GM23248 (cell line): ENCODE measurements at regions not wholly inside any gene's neighbourhood (a gene's known extent, or its start where the extent isn't known, plus 50 kb on each side); places are given as distances from the start of the nearest gene placed in this dataset.

ENCODE experiments used
- DNase-seq: peaks from one replicate; pipeline ENCODE4 v3.0.0-alpha.2; 2015
- H2AFZ ChIP-seq: fragments of 200-600 bp; sonication (generic); 2 replicates; pipeline ENCODE4 v1.6.1; 2016; ENCODE audit warnings: antibody characterized with exemption
- H3F3A ChIP-seq: fragments of 200-600 bp; sonication (generic); 2 replicates; pipeline ENCODE4 v1.6.1; 2016; ENCODE audit warnings: mild to moderate bottlenecking, antibody characterized with exemption, mixed run types; ENCODE audit not compliant: insufficient read depth
- H3K27ac ChIP-seq: fragments of 200-600 bp; sonication (generic); 2 replicates; pipeline ENCODE4 v1.5.1; 2016; ENCODE audit warnings: mild to moderate bottlenecking
- H3K27me3 ChIP-seq: fragments of 200-600 bp; sonication (generic); replicated peaks from 2 replicates; pipeline ENCODE4 v1.6.1; 2016; ENCODE audit warnings: mild to moderate bottlenecking; ENCODE audit not compliant: insufficient read depth
- H3K36me3 ChIP-seq: fragments of 200-600 bp; sonication (generic); 2 replicates; pipeline ENCODE4 v1.6.1; 2016; ENCODE audit warnings: low read depth, mild to moderate bottlenecking
- H3K4me1 ChIP-seq: fragments of 200-600 bp; sonication (generic); 2 replicates; pipeline ENCODE4 v1.6.1; 2016; ENCODE audit warnings: mild to moderate bottlenecking; ENCODE audit not compliant: insufficient read depth
- H3K4me2 ChIP-seq: fragments of 200-600 bp; sonication (generic); one replicate; pipeline ENCODE4 v1.6.1; 2016; ENCODE audit warnings: mild to moderate bottlenecking; ENCODE audit not compliant: unreplicated experiment
- H3K4me3 ChIP-seq: fragments of 200-600 bp; sonication (generic); 2 replicates; pipeline ENCODE4 v1.5.1; 2016; ENCODE audit warnings: mild to moderate bottlenecking
- H3K79me2 ChIP-seq: fragments of 200-600 bp; sonication (generic); 2 replicates; pipeline ENCODE4 v1.6.1; 2016; ENCODE audit warnings: mild to moderate bottlenecking; ENCODE audit not compliant: insufficient read depth
- H3K9ac ChIP-seq: fragments of 200-600 bp; sonication (generic); 2 replicates; pipeline ENCODE4 v1.6.1; 2016; ENCODE audit warnings: mild to moderate bottlenecking
- H3K9me2 ChIP-seq: fragments of 200-600 bp; sonication (generic); 2 replicates; pipeline ENCODE4 v1.6.1; 2016; ENCODE audit warnings: mixed run types, mild to moderate bottlenecking, moderate library complexity; ENCODE audit not compliant: insufficient read depth
- H3K9me3 ChIP-seq: fragments of 200-600 bp; sonication (generic); one replicate; pipeline ENCODE4 v1.6.1; 2017; ENCODE audit warnings: low read depth
- H4K20me1 ChIP-seq: fragments of 200-600 bp; sonication (generic); 2 replicates; pipeline ENCODE4 v1.6.0; 2016; ENCODE audit not compliant: insufficient read depth
- EZH2 ChIP-seq: fragments of 200-600 bp; sonication (generic); IDR thresholded peaks from 2 replicates; pipeline ENCODE4 v1.6.1; 2018; ENCODE audit warnings: antibody characterized with exemption, mild to moderate bottlenecking; ENCODE audit not compliant: insufficient read depth, poor library complexity, severe bottlenecking
- EZH2phosphoT487 ChIP-seq: fragments of 200-600 bp; sonication (generic); IDR thresholded peaks from 2 replicates; pipeline ENCODE4 v1.6.1; 2018; ENCODE audit warnings: antibody characterized with exemption, moderate library complexity, mild to moderate bottlenecking, low read depth; ENCODE audit not compliant: insufficient read depth
- WGBS, 2 experiments: methylation state at CpG; one replicate each; pipeline ENCODE4 v1.1.6; 2015 to 2017; ENCODE audit warnings: low lambda C conversion rate in 2 of 2, low coverage in 1 of 2; ENCODE audit errors: missing lambda C conversion rate in 2 of 2; 5-methylcytosine and 5-hydroxymethylcytosine counted together
- in situ Hi-C: fragments of 300-500 bp; cut with MboI; formaldehyde crosslinking; loops from 2 replicates; pipeline ENCODE4 v1.15.0; 2020

GRCh38 chr4:18568600-18568999, 547.0 kb upstream of the LCORL start:
- Histone ChIP-seq H3K9me3 (no peaks in the 10 kb centered on the region), H3K4me3 (no peak overlapping the region), H3K4me1 (no peaks in the 10 kb centered on the region), H3K79me2 (no peaks in the 10 kb centered on the region), H3K4me2 (no peak overlapping the region), H4K20me1 (no peaks in the 10 kb centered on the region), H3K9me2 (no peaks in the 10 kb centered on the region), H3K9ac (no peak overlapping the region), H3K36me3 (no peaks in the 10 kb centered on the region), H3K27ac (no peak overlapping the region), H2AFZ (no peak overlapping the region), H3K27me3 (no peaks in the 10 kb centered on the region), H3F3A (no peaks in the 10 kb centered on the region)
- in situ Hi-C loops, result no loop called here
- DNase-seq, result no peak
- no peak for TF ChIP-seq EZH2
- TF ChIP-seq EZH2phosphoT487, result no peak
- 12 to 21% methylated on average over 2 of the region's 2 CpGs for WGBS, 2 experiments

DNA sequence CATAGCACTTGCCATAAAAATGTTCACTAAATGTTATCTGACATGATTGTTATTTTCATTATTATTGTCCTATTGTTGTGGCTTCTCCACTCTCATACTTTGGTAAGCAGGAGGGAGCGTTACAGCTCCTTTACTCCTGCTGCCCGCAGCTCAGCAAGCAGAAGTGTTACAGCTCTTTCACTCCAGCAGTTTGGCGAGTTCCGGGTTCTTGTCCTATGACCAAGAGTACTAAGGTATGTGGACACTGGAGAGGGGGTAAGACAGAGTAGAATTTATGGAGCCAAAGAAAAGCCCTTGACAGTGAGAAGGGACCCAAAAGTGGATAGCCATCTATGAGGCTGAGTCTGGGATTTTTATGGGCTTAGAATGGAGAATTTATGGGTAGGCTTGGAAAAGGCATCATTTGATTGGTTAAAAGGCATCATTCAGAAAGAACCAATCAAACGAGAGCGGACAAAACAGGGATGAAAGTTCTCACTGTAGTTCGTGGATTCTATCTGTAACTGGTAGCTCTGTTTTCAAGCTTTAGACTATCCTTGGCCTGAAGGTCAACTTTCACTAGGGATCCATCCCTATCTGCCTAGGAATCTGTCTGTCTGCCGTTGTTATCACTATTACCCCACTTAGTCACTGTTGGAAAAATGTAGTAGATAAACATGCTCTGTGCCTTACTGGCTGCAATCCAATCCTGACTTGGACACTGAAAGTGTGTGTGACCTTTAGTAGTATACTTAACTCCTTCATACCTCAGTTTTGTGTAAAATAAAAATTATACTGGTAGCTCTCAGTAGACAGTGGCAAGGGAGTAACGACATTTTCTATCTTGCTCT, 545.6 kb upstream of the LCORL start:
- Histone ChIP-seq H3K9me2 (no peaks in the 10 kb centered on the region), H3K4me1 (no peaks in the 10 kb centered on the region), H3K4me2 (no peak overlapping the region), H2AFZ (no peak overlapping the region), H3K9me3 (no peaks in the 10 kb centered on the region), H3K4me3 (no peak overlapping the region), H3K27me3 (no peaks in the 10 kb centered on the region), H4K20me1 (no peaks in the 10 kb centered on the region), H3K9ac (no peak overlapping the region), H3K36me3 (no peaks in the 10 kb centered on the region), H3F3A (no peaks in the 10 kb centered on the region), H3K79me2 (no peaks in the 10 kb centered on the region), H3K27ac (no peak overlapping the region)
- DNase-seq, result no peak
- in situ Hi-C loops, result no loop called here
- WGBS, 2 experiments, result 28 to 34% methylated on average over 9 of the region's 9 CpGs
- TF ChIP-seq EZH2, result no peak

DNA sequence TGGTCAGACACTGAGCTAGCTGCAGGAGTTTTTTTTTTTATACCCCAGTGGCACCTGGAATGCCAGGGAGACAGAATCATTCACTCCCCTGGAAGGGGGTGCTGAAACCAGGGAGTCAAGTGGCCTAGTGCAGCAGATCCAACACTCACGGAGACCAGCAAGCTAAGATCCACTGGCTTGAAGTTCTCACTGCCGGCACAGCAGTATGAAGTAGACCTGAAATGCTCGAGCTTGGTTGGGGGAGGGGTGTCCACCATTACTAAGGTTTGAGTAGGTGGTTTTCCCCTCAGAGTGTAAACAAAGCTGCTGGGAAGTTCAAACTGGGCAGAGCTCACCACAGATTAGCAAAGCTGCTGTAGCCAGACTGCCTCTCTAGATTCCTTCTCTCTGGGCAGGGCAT, 537.9 kb upstream of the LCORL start:
- H3K36me3 ChIP-seq, result no peaks in the 10 kb centered on the region
- no peaks in the 10 kb centered on the region for H3K27me3 ChIP-seq
- H3K79me2 ChIP-seq, result no peaks in the 10 kb centered on the region
- no peak overlapping the region for H2AFZ ChIP-seq
- H3K9me2 ChIP-seq, result no peaks in the 10 kb centered on the region
- WGBS, 2 experiments, result 31 to 34% methylated on average over 3 of the region's 3 CpGs
- H4K20me1 ChIP-seq, result no peaks in the 10 kb centered on the region
- no peaks in the 10 kb centered on the region for H3F3A ChIP-seq
- H3K4me1 ChIP-seq, result no peaks in the 10 kb centered on the region
- H3K27ac ChIP-seq, result no peak overlapping the region
- no peak overlapping the region for H3K4me2 ChIP-seq
- in situ Hi-C loops, result no loop called here
- no peak overlapping the region for H3K9ac ChIP-seq
- DNase-seq, result no peak
- no peaks in the 10 kb centered on the region for H3K9me3 ChIP-seq
- TF ChIP-seq EZH2 (no peak), EZH2phosphoT487 (no peak)
- H3K4me3 ChIP-seq, result no peak overlapping the region

DNA sequence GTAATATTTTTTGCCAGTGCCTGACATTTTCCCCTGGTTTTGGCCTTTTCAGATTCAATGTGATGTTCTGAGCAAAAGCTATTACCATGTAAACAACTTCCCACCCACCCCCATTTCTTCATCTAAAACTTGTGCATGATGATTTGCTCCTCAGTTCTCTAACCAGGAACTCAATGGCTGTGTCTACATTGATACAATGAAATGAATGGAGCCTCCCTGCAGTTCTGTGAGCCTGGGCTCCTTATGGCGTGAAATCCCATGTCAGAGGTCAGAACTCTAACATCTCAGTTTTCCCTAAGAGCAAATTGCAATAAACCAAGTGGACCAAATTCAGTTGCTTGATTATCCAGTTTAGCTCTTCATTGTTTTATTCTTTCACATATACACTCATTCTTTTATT, 534.8 kb upstream of the LCORL start:
- Histone ChIP-seq H3K4me2 (no peak overlapping the region), H2AFZ (no peak overlapping the region), H3F3A (no peaks in the 10 kb centered on the region), H3K4me1 (no peaks in the 10 kb centered on the region), H3K9me3 (no peaks in the 10 kb centered on the region), H3K79me2 (no peaks in the 10 kb centered on the region), H3K9me2 (no peaks in the 10 kb centered on the region), H3K36me3 (no peaks in the 10 kb centered on the region), H3K9ac (no peak overlapping the region), H3K27me3 (no peaks in the 10 kb centered on the region), H4K20me1 (no peaks in the 10 kb centered on the region), H3K4me3 (no peak overlapping the region), H3K27ac (no peak overlapping the region)
- in situ Hi-C loops, result no loop called here
- TF ChIP-seq EZH2phosphoT487 (no peak), EZH2 (no peak)
- DNase-seq, result no peak
- 4 to 14% methylated on average over 1 of the region's 1 CpG for WGBS, 2 experiments

DNA sequence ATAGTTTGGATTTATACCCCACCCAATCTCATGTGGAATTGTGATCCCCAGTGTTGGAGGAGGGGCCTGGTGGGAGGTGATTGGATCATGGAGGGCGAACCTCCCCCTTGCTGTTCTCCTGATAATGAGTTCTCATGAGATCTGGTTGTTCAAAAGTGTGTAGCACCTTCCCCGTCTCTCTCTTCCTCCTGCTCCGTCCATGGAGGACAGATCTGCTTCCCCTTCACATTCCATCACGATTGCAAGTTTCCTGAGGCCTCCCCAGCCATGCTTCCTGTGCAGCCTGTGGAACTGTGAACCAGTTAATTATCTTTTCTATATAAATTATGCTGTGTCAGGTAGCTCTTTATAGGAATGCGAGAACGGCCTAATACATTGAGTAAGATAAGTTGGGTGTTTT, 518.8 kb upstream of the LCORL start:
- 23 to 31% methylated on average over 6 of the region's 6 CpGs for WGBS, 2 experiments
- Histone ChIP-seq H3K4me3 (no peak overlapping the region), H3K9ac (no peak overlapping the region), H4K20me1 (no peaks in the 10 kb centered on the region), H3K9me3 (no peaks in the 10 kb centered on the region), H3F3A (no peaks in the 10 kb centered on the region), H3K36me3 (no peaks in the 10 kb centered on the region), H2AFZ (no peak overlapping the region), H3K27me3 (no peaks in the 10 kb centered on the region), H3K4me1 (no peaks in the 10 kb centered on the region), H3K79me2 (no peaks in the 10 kb centered on the region), H3K9me2 (no peaks in the 10 kb centered on the region), H3K27ac (no peak overlapping the region), H3K4me2 (no peak overlapping the region)
- no peak for TF ChIP-seq EZH2phosphoT487
- TF ChIP-seq EZH2, result no peak
- DNase-seq, result no peak
- in situ Hi-C loops, result no loop called here
